Activated naive CD8-positive, alpha-beta T cell treated with anti-CD3 and anti-CD28 coated beads, Interleukin-2, amount 50 U/mL, for 24 hours (primary cell): ENCODE measurements at regions not wholly inside any gene's neighbourhood (a gene's known extent, or its start where the extent isn't known, plus 50 kb on each side); places are given as distances from the start of the nearest gene placed in this dataset.

Experiments used
- ATAC-seq: fragments of 150-1000 bp; cut with Tn5 transposase; one replicate; pipeline ENCODE4 v1.10.0; 2021
- DNase-seq: peaks from one replicate; pipeline ENCODE4 v3.0.0; 2021
- H3K27ac Mint-ChIP-seq: one replicate; pipeline ENCODE4 v1.8.0; 2021; ENCODE audit warnings: mild to moderate bottlenecking, mixed read lengths
- H3K27me3 Mint-ChIP-seq: one replicate; pipeline ENCODE4 v1.8.0; 2021; ENCODE audit warnings: mixed read lengths
- H3K36me3 Mint-ChIP-seq: one replicate; pipeline ENCODE4 v1.8.0; 2021; ENCODE audit warnings: low read depth, mixed read lengths
- H3K4me1 Mint-ChIP-seq: one replicate; pipeline ENCODE4 v1.8.0; 2021; ENCODE audit warnings: mixed read lengths
- H3K4me3 Mint-ChIP-seq: one replicate; pipeline ENCODE4 v1.8.0; 2021; ENCODE audit warnings: mild to moderate bottlenecking, moderate library complexity, mixed read lengths
- H3K9me3 Mint-ChIP-seq: one replicate; pipeline ENCODE4 v1.8.0; 2021; ENCODE audit warnings: mixed read lengths

- Mint-ChIP-seq H3K27ac (no peak overlapping the region), H3K4me3 (no peak overlapping the region), H3K9me3 (no peaks in the 10 kb centered on the region), H3K27me3 (no peaks in the 10 kb centered on the region), H3K36me3 (no peaks in the 10 kb centered on the region), H3K4me1 (peaks cover 6% of the 10 kb centered on the region)
- DNase-seq (no peak), ATAC-seq (no peak)
Observed at GRCh38 chr9:31615966-31616365, 768.5 kb upstream of the ACO1 start.

- H3K4me3 Mint-ChIP-seq, result no peak overlapping the region
- H3K9me3 Mint-ChIP-seq, result no peaks in the 10 kb centered on the region
- no peaks in the 10 kb centered on the region for H3K27me3 Mint-ChIP-seq
- H3K27ac Mint-ChIP-seq, result no peak overlapping the region
- ATAC-seq (no peak), DNase-seq (no peak)
- H3K4me1 Mint-ChIP-seq, result no peaks in the 10 kb centered on the region
- H3K36me3 Mint-ChIP-seq, result no peaks in the 10 kb centered on the region
Observed at GRCh38 chr9:31623511-31623910, 760.9 kb upstream of the ACO1 start.

GRCh38 chr9:31629292-31629691 lies 755.2 kb upstream of the ACO1 start:
- Mint-ChIP-seq H3K27ac (no peak overlapping the region), H3K4me1 (no peaks in the 10 kb centered on the region), H3K27me3 (no peaks in the 10 kb centered on the region), H3K4me3 (no peak overlapping the region), H3K36me3 (no peaks in the 10 kb centered on the region), H3K9me3 (no peaks in the 10 kb centered on the region)
- DNase-seq (no peak), ATAC-seq (no peak)

- no peaks in the 10 kb centered on the region for H3K36me3 Mint-ChIP-seq
- DNase-seq (no peak), ATAC-seq (no peak)
- no peaks in the 10 kb centered on the region for H3K9me3 Mint-ChIP-seq
- H3K27ac Mint-ChIP-seq, result no peak overlapping the region
- no peaks in the 10 kb centered on the region for H3K27me3 Mint-ChIP-seq
- no peaks in the 10 kb centered on the region for H3K4me1 Mint-ChIP-seq
- no peak overlapping the region for H3K4me3 Mint-ChIP-seq
Observed at GRCh38 chr9:31637265-31637664, 747.2 kb upstream of the ACO1 start.

GRCh38 chr9:31637861-31638260 lies 746.6 kb upstream of the ACO1 start:
- DNase-seq (no peak), ATAC-seq (no peak)
- Mint-ChIP-seq H3K27ac (no peak overlapping the region), H3K9me3 (no peaks in the 10 kb centered on the region), H3K36me3 (no peaks in the 10 kb centered on the region), H3K4me3 (no peak overlapping the region), H3K27me3 (no peaks in the 10 kb centered on the region), H3K4me1 (no peaks in the 10 kb centered on the region)

GRCh38 chr9:31639451-31639850 lies 745.0 kb upstream of the ACO1 start:
- no peak overlapping the region for H3K4me3 Mint-ChIP-seq
- DNase-seq, result no peak
- H3K4me1 Mint-ChIP-seq, result no peaks in the 10 kb centered on the region
- no peak overlapping the region for H3K27ac Mint-ChIP-seq
- no peaks in the 10 kb centered on the region for H3K36me3 Mint-ChIP-seq
- H3K9me3 Mint-ChIP-seq, result no peaks in the 10 kb centered on the region
- no peak for ATAC-seq
- no peaks in the 10 kb centered on the region for H3K27me3 Mint-ChIP-seq

- peaks cover 2% of the 10 kb centered on the region for H3K27me3 Mint-ChIP-seq
- no peak overlapping the region for H3K27ac Mint-ChIP-seq
- ATAC-seq (no peak), DNase-seq (no peak)
- H3K9me3 Mint-ChIP-seq, result peaks cover 11% of the 10 kb centered on the region
- H3K4me1 Mint-ChIP-seq, result peaks cover 16% of the 10 kb centered on the region
- no peak overlapping the region for H3K4me3 Mint-ChIP-seq
- H3K36me3 Mint-ChIP-seq, result no peaks in the 10 kb centered on the region
Observed at GRCh38 chr9:31669311-31669710, 715.1 kb upstream of the ACO1 start.

- Mint-ChIP-seq H3K4me3 (no peak overlapping the region), H3K4me1 (peaks cover 17% of the 10 kb centered on the region), H3K9me3 (peaks cover 11% of the 10 kb centered on the region), H3K27me3 (peaks cover 2% of the 10 kb centered on the region), H3K27ac (peak overlapping the region; percentile 60), H3K36me3 (no peaks in the 10 kb centered on the region)
- ATAC-seq (peak; percentile 60), DNase-seq (peak; percentile 3)
Observed at GRCh38 chr9:31671011-31671410, 713.4 kb upstream of the ACO1 start.

GRCh38 chr9:31674264-31674663 lies 710.2 kb upstream of the ACO1 start:
- peaks cover 8% of the 10 kb centered on the region for H3K9me3 Mint-ChIP-seq
- peaks cover 2% of the 10 kb centered on the region for H3K27me3 Mint-ChIP-seq
- H3K4me3 Mint-ChIP-seq, result no peak overlapping the region
- no peak for ATAC-seq
- no peak overlapping the region for H3K27ac Mint-ChIP-seq
- H3K4me1 Mint-ChIP-seq, result peaks cover 34% of the 10 kb centered on the region
- DNase-seq, result no peak
- no peaks in the 10 kb centered on the region for H3K36me3 Mint-ChIP-seq

GRCh38 chr9:31677415-31677814 lies 707.0 kb upstream of the ACO1 start:
- H3K9me3 Mint-ChIP-seq, result no peaks in the 10 kb centered on the region
- H3K4me1 Mint-ChIP-seq, result peaks cover 25% of the 10 kb centered on the region
- no peak for DNase-seq
- H3K4me3 Mint-ChIP-seq, result peak overlapping the region; percentile 16
- H3K36me3 Mint-ChIP-seq, result no peaks in the 10 kb centered on the region
- ATAC-seq, result peak; percentile 22
- no peaks in the 10 kb centered on the region for H3K27me3 Mint-ChIP-seq
- H3K27ac Mint-ChIP-seq, result peak overlapping the region; percentile 64

GRCh38 chr9:31677877-31678276 lies 706.6 kb upstream of the ACO1 start:
- no peaks in the 10 kb centered on the region for H3K36me3 Mint-ChIP-seq
- no peak for DNase-seq
- H3K4me3 Mint-ChIP-seq, result peak overlapping the region; percentile 16
- peak overlapping the region; percentile 64 for H3K27ac Mint-ChIP-seq
- H3K4me1 Mint-ChIP-seq, result peaks cover 25% of the 10 kb centered on the region
- H3K27me3 Mint-ChIP-seq, result no peaks in the 10 kb centered on the region
- peak; percentile 41 for ATAC-seq
- no peaks in the 10 kb centered on the region for H3K9me3 Mint-ChIP-seq

GRCh38 chr9:31683116-31683515 lies 701.3 kb upstream of the ACO1 start:
- Mint-ChIP-seq H3K36me3 (no peaks in the 10 kb centered on the region), H3K27ac (no peak overlapping the region), H3K27me3 (no peaks in the 10 kb centered on the region), H3K4me1 (peaks cover 4% of the 10 kb centered on the region), H3K4me3 (no peak overlapping the region), H3K9me3 (peaks cover 7% of the 10 kb centered on the region)
- no peak for DNase-seq
- ATAC-seq, result no peak

GRCh38 chr9:31697956-31698355 lies 686.5 kb upstream of the ACO1 start:
- H3K36me3 Mint-ChIP-seq, result no peaks in the 10 kb centered on the region
- peaks cover 18% of the 10 kb centered on the region for H3K9me3 Mint-ChIP-seq
- no peaks in the 10 kb centered on the region for H3K27me3 Mint-ChIP-seq
- ATAC-seq (no peak), DNase-seq (no peak)
- no peak overlapping the region for H3K27ac Mint-ChIP-seq
- peaks cover 28% of the 10 kb centered on the region for H3K4me1 Mint-ChIP-seq
- no peak overlapping the region for H3K4me3 Mint-ChIP-seq

GRCh38 chr9:31699836-31700235 lies 684.6 kb upstream of the ACO1 start:
- DNase-seq, result no peak
- Mint-ChIP-seq H3K27me3 (no peaks in the 10 kb centered on the region), H3K4me1 (peaks cover 28% of the 10 kb centered on the region), H3K9me3 (peaks cover 18% of the 10 kb centered on the region), H3K36me3 (no peaks in the 10 kb centered on the region), H3K4me3 (no peak overlapping the region), H3K27ac (no peak overlapping the region)
- no peak for ATAC-seq

GRCh38 chr9:31700252-31701045 lies 684.0 kb upstream of the ACO1 start:
- H3K27ac Mint-ChIP-seq, result no peak overlapping the region
- peaks cover 17% of the 10 kb centered on the region for H3K9me3 Mint-ChIP-seq
- peak; percentile 80 for ATAC-seq
- DNase-seq, result no peak
- H3K4me1 Mint-ChIP-seq, result peaks cover 28% of the 10 kb centered on the region
- H3K27me3 Mint-ChIP-seq, result no peaks in the 10 kb centered on the region
- H3K4me3 Mint-ChIP-seq, result no peak overlapping the region
- no peaks in the 10 kb centered on the region for H3K36me3 Mint-ChIP-seq

- peaks cover 2% of the 10 kb centered on the region for H3K27me3 Mint-ChIP-seq
- H3K4me1 Mint-ChIP-seq, result peaks cover 20% of the 10 kb centered on the region
- H3K36me3 Mint-ChIP-seq, result no peaks in the 10 kb centered on the region
- no peaks in the 10 kb centered on the region for H3K9me3 Mint-ChIP-seq
- H3K27ac Mint-ChIP-seq, result no peak overlapping the region
- DNase-seq, result no peak
- ATAC-seq, result no peak
- no peak overlapping the region for H3K4me3 Mint-ChIP-seq
Observed at GRCh38 chr9:31702957-31703356, 681.5 kb upstream of the ACO1 start.
